Upper lobe of right lung (tissue), 1 donor: ENCODE measurements at regions not wholly inside any gene's neighbourhood (a gene's known extent, or its start where the extent isn't known, plus 50 kb on each side); places are given as distances from the start of the nearest gene placed in this dataset.

Experiments
- ATAC-seq: fragments of 200-7000 bp; cut with Tn5 transposase; one replicate; pipeline ENCODE4 v1.9.1; 2020; ENCODE audit warnings: mild to moderate bottlenecking, moderate library complexity
- DNase-seq: peaks from one replicate; pipeline ENCODE4 v3.0.0-alpha.2; 2020
- H3K27ac ChIP-seq: fragments of 200-600 bp; one replicate; pipeline ENCODE4 v1.8.0; 2022
- H3K27me3 ChIP-seq: fragments of 200-600 bp; one replicate; pipeline ENCODE4 v1.8.0; 2022; ENCODE audit warnings: mild to moderate bottlenecking
- H3K36me3 ChIP-seq: fragments of 200-600 bp; one replicate; pipeline ENCODE4 v1.8.0; 2022
- H3K4me1 ChIP-seq: fragments of 200-600 bp; one replicate; pipeline ENCODE4 v1.8.0; 2022
- H3K4me3 ChIP-seq: fragments of 200-600 bp; one replicate; pipeline ENCODE4 v1.8.0; 2022; ENCODE audit warnings: mild to moderate bottlenecking
- H3K9me3 ChIP-seq: fragments of 200-600 bp; one replicate; pipeline ENCODE4 v1.8.0; 2022
- CTCF ChIP-seq: fragments of 200-600 bp; IDR thresholded peaks from one replicate; pipeline ENCODE4 v1.8.0; 2022; ENCODE audit warnings: antibody characterized with exemption
- intact Hi-C: fragments of 100-400 bp; cut with DNase I; formaldehyde crosslinking; loops from one replicate; pipeline ENCODE4 v1.11.0; 2022
- donor health status: DM: no; HTN: yes; CAD: no; lungs with severe emphysema.

- no peak overlapping the region for H3K27ac ChIP-seq
- no peak overlapping the region for H3K4me3 ChIP-seq
- TF ChIP-seq CTCF, result no peak
- intact Hi-C loops, result no loop called here
- no peak for ATAC-seq
- no peaks in the 10 kb centered on the region for H3K4me1 ChIP-seq
- H3K27me3 ChIP-seq, result no peaks in the 10 kb centered on the region
- H3K9me3 ChIP-seq, result no peaks in the 10 kb centered on the region
- no peaks in the 10 kb centered on the region for H3K36me3 ChIP-seq
- DNase-seq, result no peak
Measured at GRCh38 chr20:40393197-40394079, 295.6 kb downstream of the MAFB start.

GRCh38 chr20:40390654-40391053, 298.4 kb downstream of the MAFB start:
- Histone ChIP-seq H3K9me3 (no peaks in the 10 kb centered on the region), H3K4me1 (no peaks in the 10 kb centered on the region), H3K4me3 (no peak overlapping the region), H3K27me3 (no peaks in the 10 kb centered on the region), H3K27ac (no peak overlapping the region), H3K36me3 (no peaks in the 10 kb centered on the region)
- DNase-seq (no peak), ATAC-seq (no peak)
- intact Hi-C loops, result no loop called here
- TF ChIP-seq CTCF, result no peak

GRCh38 chr20:40370800-40371199, 318.2 kb downstream of the MAFB start:
- Histone ChIP-seq H3K27me3 (no peaks in the 10 kb centered on the region), H3K27ac (no peak overlapping the region), H3K4me3 (no peak overlapping the region), H3K36me3 (no peaks in the 10 kb centered on the region), H3K4me1 (no peaks in the 10 kb centered on the region), H3K9me3 (no peaks in the 10 kb centered on the region)
- intact Hi-C loops, result no loop called here
- no peak for ATAC-seq
- DNase-seq, result no peak
- TF ChIP-seq CTCF, result no peak

- no peak for TF ChIP-seq CTCF
- no peaks in the 10 kb centered on the region for H3K4me1 ChIP-seq
- intact Hi-C loops, result no loop called here
- no peak overlapping the region for H3K27ac ChIP-seq
- no peaks in the 10 kb centered on the region for H3K27me3 ChIP-seq
- H3K36me3 ChIP-seq, result no peaks in the 10 kb centered on the region
- ATAC-seq, result no peak
- H3K9me3 ChIP-seq, result no peaks in the 10 kb centered on the region
- H3K4me3 ChIP-seq, result no peak overlapping the region
- DNase-seq, result no peak
Measured at GRCh38 chr20:40368876-40369275, 320.2 kb downstream of the MAFB start.

GRCh38 chr20:40361916-40362315, 327.1 kb downstream of the MAFB start:
- Histone ChIP-seq H3K4me1 (peaks cover 9% of the 10 kb centered on the region), H3K27me3 (no peaks in the 10 kb centered on the region), H3K4me3 (no peak overlapping the region), H3K36me3 (no peaks in the 10 kb centered on the region), H3K27ac (no peak overlapping the region), H3K9me3 (no peaks in the 10 kb centered on the region)
- no peak for ATAC-seq
- intact Hi-C loops, result no loop called here
- no peak for TF ChIP-seq CTCF
- DNase-seq, result no peak
